GM04504 (cell line): ENCODE measurements at regions not wholly inside any gene's neighbourhood (a gene's known extent, or its start where the extent isn't known, plus 50 kb on each side); places are given as distances from the start of the nearest gene placed in this dataset.

ENCODE experiments used
- DNase-seq: peaks from one replicate; pipeline ENCODE4 v3.0.0-alpha.2; 2012; ENCODE audit warnings: low read depth

DNA sequence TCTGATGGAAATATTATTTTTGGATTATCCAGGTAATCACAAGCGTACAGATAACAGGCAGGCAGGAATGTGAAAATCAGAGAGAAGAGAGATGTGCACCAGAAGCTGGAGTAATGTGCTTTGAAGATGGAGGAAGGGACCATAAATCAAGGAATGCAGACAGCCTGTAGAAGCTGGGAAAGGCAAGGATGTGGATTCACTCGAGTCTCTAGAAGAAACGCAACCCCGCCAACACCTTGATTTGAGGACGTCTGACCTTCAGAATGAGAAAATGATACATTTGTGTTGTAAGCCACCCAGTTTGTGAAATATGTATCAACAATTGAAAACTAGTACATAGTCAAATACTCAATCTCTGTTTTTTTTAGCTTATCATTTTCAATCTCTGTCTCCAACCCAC lies 207.6 kb upstream of the MPDZ start:
- no peak for DNase-seq

DNA sequence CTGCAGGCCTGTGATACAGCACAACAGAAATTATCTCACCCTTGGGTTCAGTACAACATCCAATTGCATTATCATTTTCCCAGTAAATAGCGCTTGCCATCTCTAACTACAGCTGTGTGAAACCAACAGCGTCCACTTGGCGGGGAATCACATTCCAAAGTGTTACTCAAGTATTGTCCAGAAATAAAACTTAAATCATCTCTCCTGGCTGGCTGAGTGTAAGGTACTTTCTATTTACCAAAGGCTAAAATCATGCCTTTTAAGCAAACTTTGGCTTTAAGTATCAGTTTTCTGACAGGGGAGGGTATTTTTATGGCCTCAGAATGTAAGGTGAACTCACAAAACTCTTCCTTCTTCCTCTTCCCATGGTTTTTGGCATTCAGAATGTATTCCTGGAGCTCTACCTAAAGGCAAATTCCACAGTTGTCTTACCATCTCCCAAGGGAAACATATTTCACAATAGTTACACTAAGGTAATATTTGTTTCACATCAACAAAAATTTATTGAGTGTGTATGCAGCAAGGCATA lies 205.6 kb upstream of the MPDZ start:
- DNase-seq = peak; percentile 11

DNA sequence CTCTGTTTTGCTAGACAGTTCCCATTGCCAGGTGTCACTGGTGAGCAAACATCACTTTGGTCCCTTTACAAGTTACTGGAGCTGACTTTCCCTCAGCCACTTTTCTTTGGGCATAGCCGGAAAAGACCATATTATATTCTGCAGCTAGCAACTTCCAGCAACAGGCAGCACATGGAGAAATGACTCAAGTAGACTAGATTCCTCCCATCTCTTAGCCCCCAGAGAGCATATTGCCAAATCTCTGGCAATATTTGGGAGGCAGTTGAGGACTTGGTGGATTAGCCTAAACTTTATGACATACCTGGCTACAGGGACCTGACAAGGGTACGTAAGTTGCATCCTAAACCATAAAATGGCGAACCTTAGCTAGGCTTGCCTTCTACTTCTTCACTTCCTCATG lies 204.7 kb upstream of the MPDZ start:
- DNase-seq = no peak

DNA sequence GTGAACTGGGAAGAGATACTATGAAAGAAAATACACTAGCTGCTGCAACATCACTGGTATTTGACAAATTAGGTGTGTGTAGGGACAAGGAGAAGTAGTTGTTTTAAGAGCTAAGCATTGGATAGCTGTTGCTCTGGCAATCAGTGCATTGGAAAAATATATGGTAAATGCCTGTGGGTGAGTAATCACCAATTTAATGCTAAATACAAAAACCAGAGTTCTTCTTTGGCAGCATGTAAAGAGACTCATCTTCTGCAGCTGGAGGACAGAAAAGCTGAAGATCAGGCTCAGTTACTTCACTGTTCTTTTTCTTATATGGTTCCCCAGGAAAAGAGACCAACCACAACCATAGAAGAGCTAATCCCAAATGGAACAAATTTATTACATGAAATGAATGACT lies 201.8 kb upstream of the MPDZ start:
- no peak for DNase-seq

DNA sequence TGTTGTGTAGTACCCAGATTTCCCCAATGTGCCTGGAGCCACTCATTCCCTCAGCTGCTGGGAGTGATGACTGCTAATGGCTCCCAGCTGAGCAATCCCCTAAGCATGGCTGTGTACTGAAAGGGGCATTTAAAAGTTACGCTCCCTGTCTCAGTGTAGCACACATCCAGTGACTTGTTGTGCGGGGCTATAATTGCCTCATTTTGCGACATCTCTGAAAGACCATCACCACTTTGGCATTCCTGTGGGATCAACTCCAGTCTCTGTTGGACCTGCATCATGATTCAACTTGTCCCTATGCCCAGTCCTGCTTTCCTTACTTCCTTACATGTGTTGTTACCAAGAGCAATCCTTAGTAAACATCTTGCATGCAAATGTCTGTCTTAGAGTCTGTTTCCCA lies 201.2 kb upstream of the MPDZ start:
- peak; percentile 6 for DNase-seq

DNA sequence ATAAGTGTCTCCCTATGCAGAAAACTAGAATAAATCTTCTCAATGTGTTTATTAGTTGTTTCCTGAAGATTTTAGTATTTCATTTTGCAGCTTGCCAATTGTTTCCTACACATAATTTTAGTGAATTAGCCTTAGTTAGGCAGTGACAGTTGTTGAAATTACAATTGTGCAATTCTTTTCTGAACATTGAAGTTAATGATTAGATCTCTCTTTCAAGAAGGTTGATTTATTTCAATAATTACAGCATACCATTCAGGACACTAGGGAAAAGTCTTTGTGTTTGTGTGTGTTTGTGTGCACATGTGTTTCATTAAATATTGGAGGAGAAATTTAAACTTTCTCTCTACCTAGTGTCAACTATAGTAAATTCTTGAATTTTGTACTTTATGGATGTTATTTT lies 199.6 kb upstream of the MPDZ start:
- no peak for DNase-seq

DNA sequence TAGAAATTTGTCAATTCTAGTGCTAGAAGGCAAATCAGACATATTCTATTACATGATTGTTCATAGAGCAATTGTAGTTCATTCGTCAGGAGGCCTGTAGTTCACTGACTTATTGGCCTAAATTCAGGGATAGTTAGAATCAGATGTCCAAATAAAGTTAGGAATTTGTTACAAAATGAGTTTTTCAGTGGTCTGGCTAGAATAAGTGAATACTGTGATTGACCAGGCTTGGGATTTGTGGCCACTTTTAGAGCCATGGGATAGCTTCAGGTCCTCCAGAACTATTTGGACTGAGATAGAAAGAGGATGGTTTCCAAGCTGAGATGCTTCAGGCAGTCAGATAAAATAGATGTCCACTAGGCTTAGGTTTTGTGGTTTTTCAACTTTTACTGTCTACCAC lies 199.1 kb upstream of the MPDZ start:
- DNase-seq = no peak

DNA sequence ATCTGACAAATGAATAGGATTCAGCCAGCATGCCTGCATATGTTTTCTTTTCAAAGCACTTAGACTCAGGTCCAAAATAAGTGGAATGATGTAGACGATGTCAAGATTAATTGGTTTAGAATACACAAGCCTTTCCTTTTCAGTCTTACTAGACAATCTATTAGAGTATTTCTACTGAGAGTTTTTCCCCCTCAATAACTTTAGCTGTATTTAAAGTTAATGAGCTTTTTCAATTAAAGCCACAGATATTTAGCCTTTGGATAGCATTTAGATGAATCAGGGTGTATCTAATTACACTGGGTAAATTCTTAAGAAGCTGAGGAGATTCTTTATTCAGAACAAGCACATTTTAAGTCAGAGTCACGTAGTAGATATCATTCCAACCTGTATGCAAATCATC lies 198.7 kb upstream of the MPDZ start:
- no peak for DNase-seq

DNA sequence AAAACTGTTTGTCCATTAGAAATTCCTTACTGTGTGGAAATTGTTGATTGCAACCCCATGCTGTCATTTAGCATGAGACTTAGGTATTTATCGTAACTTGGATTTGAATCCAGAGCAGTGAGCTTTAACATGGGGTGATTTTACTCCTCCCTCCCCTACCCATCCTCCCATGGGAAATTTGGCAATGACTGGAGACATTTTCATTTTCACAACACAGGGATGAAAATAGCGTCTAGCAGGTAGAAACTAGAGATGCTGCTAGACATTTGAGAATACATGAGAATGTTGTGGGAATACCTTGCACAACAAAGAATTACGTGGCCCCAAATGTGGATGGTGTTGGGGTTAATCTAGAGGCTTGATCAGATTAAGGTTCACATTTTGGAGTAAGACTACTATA lies 191.3 kb upstream of the MPDZ start:
- DNase-seq = no peak

DNA sequence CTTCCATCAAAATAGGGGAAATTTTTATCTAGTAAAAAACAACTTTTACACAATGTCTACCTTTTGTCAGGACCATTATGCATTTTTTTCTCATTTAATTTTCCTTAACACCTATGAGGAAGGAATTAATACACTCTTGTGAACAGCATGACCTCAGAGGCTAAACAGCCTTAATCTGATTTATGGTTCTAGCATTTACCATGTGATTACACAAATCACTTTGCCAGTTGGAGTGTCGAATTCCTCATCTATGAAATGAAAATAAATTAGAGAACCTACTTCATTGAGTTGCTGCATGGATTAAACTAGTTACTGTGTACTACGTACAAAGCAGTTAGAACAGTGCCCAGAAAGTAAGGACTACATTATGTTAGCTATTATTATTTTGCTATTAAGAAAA lies 187.7 kb upstream of the MPDZ start:
- no peak for DNase-seq

DNA sequence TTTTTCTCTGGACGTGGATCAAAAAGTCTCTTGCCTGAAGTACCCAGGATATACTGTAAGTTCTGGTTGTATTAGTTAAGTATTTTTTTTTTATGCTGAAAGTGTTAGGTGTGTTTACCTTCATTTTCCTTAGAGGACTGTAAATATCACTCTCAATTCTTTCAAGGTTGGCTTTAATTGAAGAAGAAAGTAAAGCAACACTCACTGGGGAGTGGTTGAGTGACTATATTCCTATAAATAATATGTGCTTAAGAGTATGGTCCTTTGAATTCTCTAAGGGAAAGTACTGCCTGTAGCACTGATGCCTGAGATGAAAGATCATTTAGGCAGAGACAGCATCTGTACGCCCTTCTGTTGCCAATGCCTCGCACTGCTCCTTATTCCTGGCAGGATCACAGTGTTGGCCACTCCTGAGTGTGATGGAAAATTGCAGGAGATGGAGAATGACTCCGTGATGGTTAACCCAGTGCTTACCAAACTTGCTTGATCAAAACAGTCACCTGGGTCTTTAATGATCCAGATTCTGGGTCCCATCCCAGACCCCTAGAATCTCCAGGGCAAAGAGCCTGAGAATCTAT lies 182.0 kb upstream of the MPDZ start:
- no peak for DNase-seq

DNA sequence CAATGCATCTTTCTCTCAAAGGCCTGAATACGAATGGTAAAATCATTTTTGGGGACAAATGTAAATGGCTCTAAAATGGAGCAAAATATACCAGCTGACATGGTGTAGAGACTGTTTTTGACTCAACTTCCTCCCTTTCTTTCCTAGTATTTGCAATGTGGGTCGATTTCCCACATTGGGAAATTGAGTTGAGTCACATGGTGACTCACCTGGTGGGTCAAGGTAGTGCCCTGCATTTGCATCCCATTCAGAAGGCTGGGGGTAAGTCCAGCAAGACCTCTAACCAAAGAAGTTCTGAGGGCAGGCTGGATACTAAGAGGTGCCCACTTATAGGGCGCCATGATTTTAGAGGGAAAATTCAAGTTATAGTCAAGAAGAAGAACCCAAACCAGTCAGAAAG lies 179.6 kb upstream of the MPDZ start:
- DNase-seq = no peak

DNA sequence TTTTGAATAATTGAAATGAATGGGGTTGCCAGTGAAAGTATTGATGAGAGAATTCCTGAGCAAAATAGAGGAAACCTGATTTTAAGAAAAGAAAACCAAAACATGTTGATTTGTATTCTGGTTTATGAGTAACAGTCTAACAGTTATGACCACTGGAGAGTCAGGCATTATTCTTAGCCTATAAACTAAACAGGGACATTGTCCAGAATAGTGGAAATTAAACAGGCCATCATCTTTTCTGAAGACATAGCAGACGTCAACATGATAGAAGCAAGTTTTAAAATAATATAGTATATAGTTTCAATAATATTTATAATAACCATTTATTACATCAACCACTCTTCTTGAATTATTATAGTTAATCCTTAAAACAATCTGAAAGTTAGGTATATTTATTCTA lies 178.3 kb upstream of the MPDZ start:
- no peak for DNase-seq

DNA sequence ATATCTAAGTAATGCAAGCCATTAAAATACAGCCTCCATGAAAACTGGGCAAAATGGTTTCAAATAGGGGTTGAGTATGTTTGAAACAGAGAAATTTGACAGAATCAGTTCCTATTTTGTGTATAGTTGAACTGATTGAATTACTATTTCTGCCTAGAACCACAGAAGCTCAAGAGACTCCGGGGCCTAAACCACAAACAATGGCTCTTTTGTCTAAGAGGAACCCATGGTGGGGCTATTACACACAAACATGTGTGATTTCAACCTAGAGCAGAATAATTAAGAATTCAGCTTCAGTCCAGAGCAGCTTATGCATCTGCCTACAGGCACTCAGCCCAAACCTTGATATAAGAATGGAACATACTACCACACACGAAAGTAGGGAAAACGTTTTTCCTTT lies 171.2 kb upstream of the MPDZ start:
- no peak for DNase-seq

DNA sequence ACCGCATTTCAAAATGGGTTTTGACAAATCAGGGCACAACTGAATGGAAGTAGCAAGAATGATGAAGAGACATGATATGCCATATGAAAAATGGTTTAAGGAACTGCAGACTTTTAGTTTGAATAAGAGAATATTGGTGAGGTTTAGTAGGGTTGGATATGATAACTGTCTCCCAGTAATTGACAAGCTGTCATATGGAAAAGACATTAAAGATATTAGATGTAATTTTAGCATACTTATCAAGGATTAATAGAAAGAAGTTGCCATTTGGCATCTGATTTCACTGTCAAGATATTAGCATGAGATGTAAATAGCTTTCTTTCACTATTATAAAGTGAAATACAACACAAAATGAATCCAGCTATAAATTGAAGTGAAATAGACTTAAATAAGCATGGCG lies 169.0 kb upstream of the MPDZ start:
- no peak for DNase-seq

DNA sequence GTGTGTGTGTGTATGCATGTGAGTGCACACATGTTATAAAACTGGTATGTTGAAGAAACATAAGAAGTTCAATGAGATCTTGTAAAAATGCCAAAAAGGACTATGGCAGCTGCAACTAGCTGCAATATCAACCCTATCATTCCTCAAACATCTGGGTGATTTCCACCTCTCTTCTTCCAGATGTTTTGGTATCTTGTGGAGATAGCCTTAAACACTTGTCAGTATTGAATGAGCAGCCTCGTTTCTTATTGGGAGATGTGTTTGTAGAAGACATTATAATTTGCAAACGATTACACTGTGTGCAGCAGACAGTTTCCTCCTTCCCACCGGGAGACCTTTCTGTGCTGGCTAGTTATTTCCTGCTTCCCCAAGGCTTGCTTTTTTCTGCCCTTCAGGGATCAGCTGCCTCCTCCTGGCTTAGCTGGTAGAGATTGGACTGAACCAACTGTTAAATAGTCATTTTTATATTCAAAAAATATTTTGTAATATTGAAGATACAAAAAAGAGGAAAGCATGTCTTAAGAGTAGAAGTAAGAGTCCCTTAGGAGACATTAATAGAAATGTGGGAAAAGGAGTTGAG lies 168.4 kb upstream of the MPDZ start:
- no peak for DNase-seq

DNA sequence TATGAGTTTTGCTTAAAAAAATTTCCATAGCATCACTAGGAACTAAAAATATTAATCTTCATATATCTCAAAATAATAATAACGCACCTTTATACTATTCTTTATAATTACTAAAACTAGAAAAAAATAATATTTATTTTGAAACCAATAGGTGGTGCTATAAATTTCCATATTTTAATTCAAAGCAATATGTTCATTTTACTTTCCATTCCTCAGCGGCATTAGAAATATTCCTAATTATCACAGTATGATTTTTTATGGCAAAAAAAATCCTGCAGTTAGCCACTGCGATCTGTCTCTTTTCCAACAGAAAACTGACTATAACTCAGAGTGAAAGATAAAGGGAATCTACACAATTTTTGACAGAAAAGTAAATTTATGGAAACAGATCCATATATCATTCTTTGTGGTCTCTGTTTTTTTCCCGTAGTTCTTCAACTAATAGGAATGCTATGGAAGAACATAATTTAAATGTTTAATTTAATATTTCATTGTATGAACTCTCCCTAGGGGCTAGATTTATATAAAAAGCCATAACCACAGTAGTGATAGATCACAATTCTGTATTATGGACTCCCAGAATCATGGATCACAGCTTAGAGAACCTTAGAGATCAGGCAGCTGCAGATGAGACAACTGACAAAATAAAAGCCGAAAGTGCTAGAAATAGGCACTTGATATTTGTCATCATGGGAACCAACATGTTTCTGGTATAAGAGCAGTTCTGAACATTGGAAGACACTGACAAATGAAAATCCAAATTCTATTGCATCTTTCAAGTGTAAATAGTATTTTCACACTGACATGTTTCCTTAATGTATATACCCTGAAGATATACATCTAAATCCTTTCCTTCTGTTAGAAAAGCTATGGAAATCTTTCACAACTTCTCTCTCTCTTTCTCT lies 167.7 kb upstream of the MPDZ start:
- DNase-seq = no peak

DNA sequence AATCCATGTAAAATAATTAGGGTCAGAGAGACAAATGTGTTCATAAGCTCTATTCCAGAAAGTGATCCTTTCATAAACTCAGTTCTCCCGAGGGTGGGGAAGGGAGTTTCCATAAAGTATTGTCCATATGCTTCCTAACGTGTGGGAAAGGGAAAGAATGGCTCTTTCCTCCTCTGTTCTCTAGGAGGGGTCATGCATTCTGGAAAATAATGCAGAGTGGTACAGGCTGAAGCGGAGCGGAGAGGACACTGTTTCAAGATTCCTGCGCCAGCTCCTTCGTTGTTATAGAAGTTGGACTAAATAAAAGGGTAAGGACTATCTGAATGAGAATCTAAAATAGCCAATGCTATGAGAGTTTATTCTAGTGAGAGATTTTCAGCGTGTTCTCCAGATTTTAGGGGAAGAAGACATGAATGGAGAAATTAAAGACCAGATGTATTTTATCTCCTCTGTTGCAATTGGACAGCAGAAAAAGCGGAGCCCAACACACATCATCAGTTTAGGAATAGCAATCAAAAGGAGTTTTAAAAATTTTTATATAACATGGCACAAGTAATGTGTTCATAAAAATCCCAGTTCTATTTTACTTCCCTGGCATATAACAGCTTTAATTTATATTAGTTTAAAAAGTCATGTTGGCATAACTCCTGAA lies 166.9 kb upstream of the MPDZ start:
- no peak for DNase-seq

DNA sequence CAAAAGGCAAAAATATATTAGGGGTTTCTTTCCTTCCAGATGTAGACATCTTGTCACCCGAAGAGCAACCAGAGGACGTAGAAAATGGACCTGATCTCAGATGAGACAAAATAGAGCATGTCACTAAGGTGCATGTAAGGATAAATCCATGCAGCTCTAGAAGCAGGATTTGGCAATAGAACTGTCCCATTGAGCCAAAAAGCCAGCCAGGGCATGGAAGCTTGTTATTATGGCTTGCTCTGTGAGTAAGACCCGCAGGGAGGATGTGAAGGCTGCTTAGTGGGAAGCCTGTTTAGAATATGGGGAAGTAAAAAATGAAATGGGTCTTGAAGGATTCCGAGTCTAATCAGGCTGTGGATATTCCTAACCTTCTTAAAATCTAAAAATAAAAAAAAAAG lies 165.6 kb upstream of the MPDZ start:
- no peak for DNase-seq

DNA sequence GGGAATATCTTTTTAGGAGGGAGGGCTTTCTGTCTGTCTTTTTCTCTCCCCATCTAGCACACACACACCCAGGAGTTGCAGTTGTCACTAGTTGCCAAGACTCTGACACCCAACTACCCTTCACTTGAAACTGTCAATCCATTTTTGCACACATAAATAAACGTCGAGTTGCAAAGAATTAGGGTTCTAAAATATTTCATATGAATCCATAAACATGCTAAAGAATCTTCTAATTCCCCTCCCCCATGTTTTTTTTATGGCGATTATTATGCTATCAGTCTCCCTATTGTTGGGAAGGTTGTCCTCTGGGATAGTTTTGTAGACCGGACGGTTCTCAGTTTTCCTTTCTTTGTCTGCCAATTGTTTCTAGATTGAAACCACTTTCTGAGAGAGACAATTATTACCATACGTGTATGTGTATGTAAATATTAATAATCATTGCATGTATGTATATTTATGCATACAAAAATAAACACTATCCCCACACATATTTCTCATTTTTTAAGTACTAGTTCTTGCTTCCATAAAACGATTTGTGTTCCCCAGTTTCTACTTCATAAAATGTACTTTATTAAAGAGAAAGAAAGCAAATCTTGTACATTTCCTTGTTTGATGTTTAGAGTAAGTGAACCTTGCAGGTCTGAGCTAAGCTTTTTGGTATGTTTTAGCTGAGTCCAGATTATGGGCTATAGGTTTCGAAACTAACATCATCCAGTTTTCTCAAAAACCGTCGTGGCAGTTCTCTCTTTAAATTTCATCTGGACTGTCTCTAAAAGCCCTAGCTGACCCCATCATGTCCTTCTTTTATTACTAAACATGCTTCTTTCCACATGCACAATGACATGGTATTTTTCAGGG lies 165.0 kb upstream of the MPDZ start:
- no peak for DNase-seq

DNA sequence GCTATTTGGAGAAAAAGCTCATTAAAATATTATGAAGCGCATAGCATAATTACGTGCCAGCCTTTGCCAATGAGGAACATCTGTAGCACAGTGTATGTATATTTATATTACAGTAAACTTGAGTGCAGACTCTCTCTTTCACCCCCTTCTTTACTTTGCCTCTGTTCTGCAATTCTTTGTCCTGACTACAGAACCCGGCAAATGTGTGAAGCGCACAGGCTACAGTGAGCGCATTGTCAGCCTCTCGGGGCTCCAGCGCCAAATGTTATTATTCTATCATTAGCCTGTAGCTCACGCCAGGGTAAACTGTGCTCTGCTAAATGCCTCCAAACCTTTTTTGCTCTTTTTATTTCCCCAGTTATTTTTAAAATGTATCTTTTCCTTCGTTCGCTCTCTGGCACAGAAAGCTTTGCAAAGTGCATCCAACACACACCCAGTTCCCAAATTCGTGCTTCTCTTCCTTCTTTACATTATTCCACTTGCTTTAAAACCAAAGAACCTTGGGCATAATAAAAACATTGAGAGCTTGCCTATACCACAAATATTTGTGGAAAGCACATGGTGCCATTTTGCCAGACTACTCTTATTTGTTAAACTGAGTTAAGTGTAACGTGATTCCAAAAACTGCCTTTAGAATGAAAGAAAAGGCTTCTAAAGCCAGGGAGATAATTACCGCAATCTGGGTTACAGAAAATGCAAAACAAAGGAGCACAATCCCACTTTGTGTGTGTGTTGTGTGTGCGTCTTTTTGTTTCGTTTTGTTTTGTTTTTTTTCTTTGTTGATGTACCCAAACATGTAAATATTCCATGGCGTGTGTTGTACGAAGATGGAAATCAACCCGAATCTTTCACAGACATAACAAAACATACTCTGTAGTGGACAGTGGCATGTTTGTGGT lies 164.1 kb upstream of the MPDZ start:
- no peak for DNase-seq
